Upper lobe of left lung (tissue), 4 donors: ENCODE measurements at regions not wholly inside any gene's neighbourhood (a gene's known extent, or its start where the extent isn't known, plus 50 kb on each side); places are given as distances from the start of the nearest gene placed in this dataset.

Experiments
- EP300 ChIP-seq, 4 donors: sonication (generic); formaldehyde crosslinking; IDR thresholded peaks; one replicate each; pipeline ENCODE4 v1.5.1; 2017; ENCODE audit warnings: antibody characterized with exemption in 4 of 4, control low read depth in 2 of 4
- POLR2A ChIP-seq, 4 donors: fragments of 450-650 bp; IDR thresholded peaks; one replicate each; pipeline ENCODE4 v1.5.1; 2016 to 2017; ENCODE audit warnings: antibody characterized with exemption in 4 of 4, mild to moderate bottlenecking in 2 of 4
- POLR2AphosphoS5 ChIP-seq, 2 donors: sonication (generic); formaldehyde crosslinking; IDR thresholded peaks; one replicate each; pipeline ENCODE4 v1.5.1; 2017; ENCODE audit warnings: antibody characterized with exemption in 2 of 2
- TF ChIP-seq, protein P1 (sequence below), 6 experiments: fragments of 450-650 bp in 4 of 6; fragments of 200-600 bp in 2 of 6; sonication (generic) in 2 of 6; IDR thresholded peaks; one replicate each; pipeline ENCODE4 v1.5.1; 2016 to 2019; ENCODE audit warnings: antibody characterized with exemption in 6 of 6

DNA sequence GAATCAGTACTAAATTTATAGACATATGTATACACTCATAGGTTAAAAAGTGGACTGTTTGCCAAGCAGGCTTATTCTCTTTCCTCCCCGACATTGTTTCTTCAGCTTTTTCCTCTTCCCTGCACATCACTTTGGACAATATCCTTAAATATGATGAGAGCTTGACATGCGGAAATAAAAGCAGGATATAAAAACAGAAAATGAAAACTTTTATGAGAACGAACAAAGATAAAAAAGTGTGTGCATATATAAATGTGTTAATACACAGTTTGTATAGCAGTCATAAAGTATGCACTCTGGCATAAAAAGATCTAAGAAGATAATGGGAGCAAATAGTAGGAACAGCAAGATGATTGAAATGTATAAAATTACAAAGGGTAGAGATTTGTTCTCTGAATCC is 86.4 kb upstream of the IFNE start:
- TF ChIP-seq, protein P1, sequence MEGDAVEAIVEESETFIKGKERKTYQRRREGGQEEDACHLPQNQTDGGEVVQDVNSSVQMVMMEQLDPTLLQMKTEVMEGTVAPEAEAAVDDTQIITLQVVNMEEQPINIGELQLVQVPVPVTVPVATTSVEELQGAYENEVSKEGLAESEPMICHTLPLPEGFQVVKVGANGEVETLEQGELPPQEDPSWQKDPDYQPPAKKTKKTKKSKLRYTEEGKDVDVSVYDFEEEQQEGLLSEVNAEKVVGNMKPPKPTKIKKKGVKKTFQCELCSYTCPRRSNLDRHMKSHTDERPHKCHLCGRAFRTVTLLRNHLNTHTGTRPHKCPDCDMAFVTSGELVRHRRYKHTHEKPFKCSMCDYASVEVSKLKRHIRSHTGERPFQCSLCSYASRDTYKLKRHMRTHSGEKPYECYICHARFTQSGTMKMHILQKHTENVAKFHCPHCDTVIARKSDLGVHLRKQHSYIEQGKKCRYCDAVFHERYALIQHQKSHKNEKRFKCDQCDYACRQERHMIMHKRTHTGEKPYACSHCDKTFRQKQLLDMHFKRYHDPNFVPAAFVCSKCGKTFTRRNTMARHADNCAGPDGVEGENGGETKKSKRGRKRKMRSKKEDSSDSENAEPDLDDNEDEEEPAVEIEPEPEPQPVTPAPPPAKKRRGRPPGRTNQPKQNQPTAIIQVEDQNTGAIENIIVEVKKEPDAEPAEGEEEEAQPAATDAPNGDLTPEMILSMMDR (IDR thresholded peaks at IDR 0.05): no peak
- no peak for TF ChIP-seq POLR2A (IDR thresholded peaks at IDR 0.05)
- TF ChIP-seq EP300 (IDR thresholded peaks at IDR 0.05): no peak
- TF ChIP-seq POLR2AphosphoS5 (IDR thresholded peaks at IDR 0.05): no peak
